Glutamatergic neuron (in vitro differentiated cells): ENCODE measurements at regions not wholly inside any gene's neighbourhood (a gene's known extent, or its start where the extent isn't known, plus 50 kb on each side); places are given as distances from the start of the nearest gene placed in this dataset.

Experiments
- DNase-seq: peaks from one replicate; pipeline ENCODE4 v3.0.0; 2022
- H3K27ac Mint-ChIP-seq: one replicate; pipeline ENCODE4 v1.8.0; 2020; ENCODE audit warnings: mild to moderate bottlenecking, mixed read lengths, inconsistent platforms; ENCODE audit not compliant: unreplicated experiment
- H3K27me3 Mint-ChIP-seq: one replicate; pipeline ENCODE4 v1.8.0; 2020; ENCODE audit warnings: mild to moderate bottlenecking, moderate library complexity, mixed read lengths, inconsistent platforms; ENCODE audit not compliant: unreplicated experiment
- H3K36me3 Mint-ChIP-seq: one replicate; pipeline ENCODE4 v1.8.0; 2020; ENCODE audit warnings: mild to moderate bottlenecking, mixed read lengths, inconsistent platforms; ENCODE audit not compliant: unreplicated experiment
- H3K4me1 Mint-ChIP-seq: one replicate; pipeline ENCODE4 v1.8.0; 2020; ENCODE audit warnings: mild to moderate bottlenecking, low read depth, mixed read lengths, inconsistent platforms; ENCODE audit not compliant: unreplicated experiment
- H3K4me3 Mint-ChIP-seq: one replicate; pipeline ENCODE4 v1.8.0; 2020; ENCODE audit warnings: mild to moderate bottlenecking, mixed read lengths, inconsistent platforms; ENCODE audit not compliant: unreplicated experiment
- H3K9me3 Mint-ChIP-seq: one replicate; pipeline ENCODE4 v1.8.0; 2020; ENCODE audit warnings: mild to moderate bottlenecking, moderate library complexity, mixed read lengths, inconsistent platforms; ENCODE audit not compliant: unreplicated experiment
- CTCF ChIP-seq: fragments of 200-600 bp; sonication (generic); IDR thresholded peaks from one replicate; pipeline ENCODE4 v1.5.0; 2021; ENCODE audit not compliant: partially characterized antibody, unreplicated experiment

- Mint-ChIP-seq H3K9me3 (peaks cover 4% of the 10 kb centered on the region), H3K27ac (no peak overlapping the region), H3K4me3 (no peak overlapping the region), H3K36me3 (no peaks in the 10 kb centered on the region), H3K27me3 (peaks cover 10% of the 10 kb centered on the region), H3K4me1 (peaks cover 11% of the 10 kb centered on the region)
- TF ChIP-seq CTCF: no peak
- no peak for DNase-seq
Measured at GRCh38 chr1:223472057-223472456, 78.8 kb downstream of the CCDC185 start.

GRCh38 chr1:223473601-223474344, 80.6 kb downstream of the CCDC185 start:
- Mint-ChIP-seq H3K27me3 (peaks cover 12% of the 10 kb centered on the region), H3K27ac (no peak overlapping the region), H3K36me3 (no peaks in the 10 kb centered on the region), H3K4me1 (peaks cover 11% of the 10 kb centered on the region), H3K4me3 (no peak overlapping the region), H3K9me3 (peaks cover 4% of the 10 kb centered on the region)
- no peak for DNase-seq
- TF ChIP-seq CTCF: no peak

GRCh38 chr1:223474804-223475203, 81.6 kb downstream of the CCDC185 start:
- Mint-ChIP-seq H3K4me1 (peaks cover 10% of the 10 kb centered on the region), H3K36me3 (no peaks in the 10 kb centered on the region), H3K9me3 (peaks cover 4% of the 10 kb centered on the region), H3K4me3 (no peak overlapping the region), H3K27ac (no peak overlapping the region), H3K27me3 (peaks cover 12% of the 10 kb centered on the region)
- no peak for DNase-seq
- TF ChIP-seq CTCF: no peak

GRCh38 chr1:223477456-223477855, 84.2 kb downstream of the CCDC185 start:
- no peak for TF ChIP-seq CTCF
- Mint-ChIP-seq H3K27me3 (peaks cover 8% of the 10 kb centered on the region), H3K36me3 (peaks cover 5% of the 10 kb centered on the region), H3K4me3 (no peak overlapping the region), H3K9me3 (peaks cover 4% of the 10 kb centered on the region), H3K4me1 (no peaks in the 10 kb centered on the region), H3K27ac (no peak overlapping the region)
- no peak for DNase-seq

GRCh38 chr1:223478606-223479005, 85.4 kb downstream of the CCDC185 start:
- Mint-ChIP-seq H3K4me1 (no peaks in the 10 kb centered on the region), H3K9me3 (peaks cover 4% of the 10 kb centered on the region), H3K27me3 (peaks cover 7% of the 10 kb centered on the region), H3K36me3 (peaks cover 6% of the 10 kb centered on the region), H3K27ac (no peak overlapping the region), H3K4me3 (no peak overlapping the region)
- DNase-seq: no peak
- TF ChIP-seq CTCF: no peak
